ENCODE measurements at regions not wholly inside any gene's neighbourhood (a gene's known extent, or its start where the extent isn't known, plus 50 kb on each side); places are given as distances from the start of the nearest gene placed in this dataset.

DNA sequence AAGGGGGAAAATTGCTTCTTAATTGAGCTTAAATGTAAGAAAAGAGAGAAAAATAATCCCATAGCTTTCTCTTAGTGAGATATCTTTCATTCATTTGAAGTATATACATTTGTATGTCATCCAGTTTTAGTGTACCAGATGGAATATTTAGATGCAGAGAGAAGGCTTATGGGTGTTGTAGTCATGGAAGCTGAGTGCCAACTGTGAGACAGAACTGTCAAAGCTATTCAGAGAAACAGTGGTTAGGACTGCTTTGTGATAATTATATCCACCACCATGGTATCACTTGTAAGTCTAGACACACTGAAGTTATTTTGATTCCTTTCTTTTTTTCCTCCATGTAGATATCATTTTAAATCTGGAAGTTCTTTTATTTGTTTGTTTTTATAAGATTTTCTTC, 524.3 kb upstream of the EPHA7 start:
- no peak for FAIRE-seq
- TF ChIP-seq CTCF (optimal IDR thresholded peaks at IDR 0.05 in 1 of 3, IDR thresholded peaks at IDR 0.05 in 1 of 3, conservative IDR thresholded peaks at IDR 0.05 in 1 of 3; ENCODE audit: extremely low read depth in 1 of 3, insufficient read depth in 2 of 3, low read length in 3 of 3) (no peak), EZH2 (IDR thresholded peaks at IDR 0.05; ENCODE audit: low read length) (no peak)
- H3K4me2 ChIP-seq (ENCODE audit: control insufficient read depth, extremely low read depth, insufficient read depth, low read depth, low read length): no peak overlapping the region
- H3K79me2 ChIP-seq (ENCODE audit: control insufficient read depth, insufficient read depth, low read length): no peaks in the 10 kb centered on the region
- no peak overlapping the region for H3K9ac ChIP-seq (ENCODE audit: control insufficient read depth, extremely low read depth, insufficient read depth, low read length)
- dilution Hi-C loops (cut with MboI; ENCODE audit: extremely low pct_ligation_motif_present, low sequenced_read_pairs): no loop called here
- H3K36me3 ChIP-seq (ENCODE audit: control insufficient read depth in 2 of 2, extremely low read depth in 1 of 2, insufficient read depth in 2 of 2, low read length in 2 of 2): no peaks in the 10 kb centered on the region
- no peak overlapping the region for H2AFZ ChIP-seq (ENCODE audit: control insufficient read depth, low read length)
- H3K27me3 ChIP-seq (ENCODE audit: control insufficient read depth, extremely low read depth, insufficient read depth, low read length): no peaks in the 10 kb centered on the region
- H3K9me1 ChIP-seq (ENCODE audit: control insufficient read depth, extremely low read depth, insufficient read depth, low read length): no peaks in the 10 kb centered on the region
- DNase-seq (ENCODE audit: low read depth, low spot score): no peak
- H3K4me3 ChIP-seq (ENCODE audit: control insufficient read depth in 2 of 3, extremely low read depth in 1 of 3, insufficient read depth in 2 of 3, low read depth in 1 of 3, low read length in 3 of 3): no peak overlapping the region
- H4K20me1 ChIP-seq (ENCODE audit: control insufficient read depth, extremely low read depth, insufficient read depth, low read length): no peaks in the 10 kb centered on the region
- no peaks in the 10 kb centered on the region for H3K9me3 ChIP-seq (ENCODE audit: control insufficient read depth, low read depth, low read length)
- no peaks in the 10 kb centered on the region for H3K4me1 ChIP-seq (ENCODE audit: control insufficient read depth, extremely low read depth, insufficient read depth, low read length)
- H3K27ac ChIP-seq (ENCODE audit: control insufficient read depth, insufficient read depth, low read length): no peak overlapping the region

GRCh38 chr6:93940381-93940780, 521.0 kb upstream of the EPHA7 start:
- Histone ChIP-seq H3K9me3 (ENCODE audit: control insufficient read depth, low read depth, low read length) (no peaks in the 10 kb centered on the region), H3K36me3 (ENCODE audit: control insufficient read depth in 2 of 2, extremely low read depth in 1 of 2, insufficient read depth in 2 of 2, low read length in 2 of 2) (no peaks in the 10 kb centered on the region), H3K27ac (ENCODE audit: control insufficient read depth, insufficient read depth, low read length) (no peak overlapping the region), H2AFZ (ENCODE audit: control insufficient read depth, low read length) (no peak overlapping the region), H3K4me2 (ENCODE audit: control insufficient read depth, extremely low read depth, insufficient read depth, low read depth, low read length) (no peak overlapping the region), H3K79me2 (ENCODE audit: control insufficient read depth, insufficient read depth, low read length) (no peaks in the 10 kb centered on the region), H3K4me1 (ENCODE audit: control insufficient read depth, extremely low read depth, insufficient read depth, low read length) (no peaks in the 10 kb centered on the region), H3K9ac (ENCODE audit: control insufficient read depth, extremely low read depth, insufficient read depth, low read length) (no peak overlapping the region), H3K9me1 (ENCODE audit: control insufficient read depth, extremely low read depth, insufficient read depth, low read length) (no peaks in the 10 kb centered on the region), H3K4me3 (ENCODE audit: control insufficient read depth in 2 of 3, extremely low read depth in 1 of 3, insufficient read depth in 2 of 3, low read depth in 1 of 3, low read length in 3 of 3) (no peak overlapping the region), H3K27me3 (ENCODE audit: control insufficient read depth, extremely low read depth, insufficient read depth, low read length) (no peaks in the 10 kb centered on the region), H4K20me1 (ENCODE audit: control insufficient read depth, extremely low read depth, insufficient read depth, low read length) (no peaks in the 10 kb centered on the region)
- TF ChIP-seq CTCF (optimal IDR thresholded peaks at IDR 0.05 in 1 of 3, IDR thresholded peaks at IDR 0.05 in 1 of 3, conservative IDR thresholded peaks at IDR 0.05 in 1 of 3; ENCODE audit: extremely low read depth in 1 of 3, insufficient read depth in 2 of 3, low read length in 3 of 3) (no peak), EZH2 (IDR thresholded peaks at IDR 0.05; ENCODE audit: low read length) (no peak)
- dilution Hi-C loops (cut with MboI; ENCODE audit: extremely low pct_ligation_motif_present, low sequenced_read_pairs): no loop called here
- no peak for FAIRE-seq
- no peak for DNase-seq (ENCODE audit: low read depth, low spot score)
